Left hindlimb (tissue), 1 donor: ENCODE measurements at regions not wholly inside any gene's neighbourhood (a gene's known extent, or its start where the extent isn't known, plus 50 kb on each side); places are given as distances from the start of the nearest gene placed in this dataset.

ENCODE experiments used
- DNase-seq: peaks from one replicate; pipeline ENCODE4 v3.0.0-alpha.2; 2018

DNA sequence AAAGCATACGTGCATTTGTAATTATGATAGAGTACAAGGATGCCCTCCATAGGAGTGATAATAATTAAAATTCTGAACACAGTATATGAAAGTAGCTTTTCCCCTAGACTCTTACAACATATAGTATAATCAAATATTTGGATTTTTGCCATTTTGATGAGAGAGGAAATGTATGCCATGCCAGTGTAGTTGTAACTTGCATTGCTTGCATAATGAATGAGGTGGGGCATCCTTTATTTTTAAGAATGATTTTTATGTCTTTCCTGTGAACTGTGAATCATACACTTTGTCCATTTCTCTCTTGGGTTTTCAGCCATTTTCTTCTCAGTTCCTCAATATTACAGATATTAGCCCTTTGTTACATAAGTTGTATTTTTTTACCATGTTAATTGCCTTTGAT is 197.5 kb downstream of the SCG2 start:
- no peak for DNase-seq

GRCh38 chr2:223414646-223415045 is 187.5 kb downstream of the SCG2 start:
- DNase-seq: peak; percentile 45

- no peak for DNase-seq
These were observed 187.1 kb downstream of the SCG2 start for GRCh38 chr2:223415071-223415470.

- no peak for DNase-seq
These were observed 185.1 kb downstream of the SCG2 start for GRCh38 chr2:223416815-223417610.

- DNase-seq: no peak
These were observed 184.0 kb downstream of the SCG2 start for GRCh38 chr2:223418131-223418530.

DNA sequence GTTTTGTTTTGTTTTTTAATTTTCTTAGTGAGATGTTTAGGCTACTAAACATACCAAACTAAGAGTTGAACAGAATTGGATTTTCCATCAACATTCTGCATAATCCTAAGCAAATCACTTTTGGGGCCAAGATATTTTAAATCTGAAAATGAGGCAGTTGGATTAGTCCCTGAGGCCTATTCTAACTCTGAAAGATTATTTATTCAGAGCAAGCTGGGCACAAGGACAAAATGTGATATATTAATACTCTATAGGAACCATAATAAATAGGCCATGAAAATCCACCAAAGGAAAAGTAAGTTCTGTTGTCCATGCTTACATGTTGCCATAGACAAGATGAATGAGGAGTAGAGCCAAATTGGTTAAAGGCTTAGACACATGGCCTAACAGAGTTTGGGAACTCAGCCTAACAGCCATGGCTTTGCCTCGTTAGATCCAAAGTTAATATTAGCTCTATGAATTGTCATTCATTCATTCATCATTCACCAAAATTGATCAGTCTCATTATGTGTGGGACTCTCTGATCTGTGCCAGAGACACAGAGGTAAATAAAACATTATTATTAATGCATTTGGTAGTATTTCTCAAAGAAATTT is 183.5 kb downstream of the SCG2 start:
- no peak for DNase-seq

DNA sequence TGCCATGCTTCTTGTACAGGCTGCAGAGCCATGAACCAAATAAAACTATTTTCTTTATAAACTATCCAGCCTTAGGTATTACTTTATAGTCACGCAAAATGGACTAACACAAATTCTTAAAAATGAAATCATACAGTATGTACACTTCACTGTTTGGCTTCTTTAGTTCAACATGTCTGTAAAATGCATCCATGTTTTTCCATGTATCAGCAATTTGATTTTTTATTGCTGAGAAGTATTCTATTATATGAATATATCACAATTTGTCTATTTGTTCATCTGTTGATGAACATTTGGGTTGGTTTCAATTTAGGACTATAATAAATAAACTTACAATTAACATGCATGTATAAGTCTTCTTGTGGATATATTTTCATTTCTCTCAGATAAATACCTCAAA is 182.1 kb downstream of the SCG2 start:
- DNase-seq: no peak

DNA sequence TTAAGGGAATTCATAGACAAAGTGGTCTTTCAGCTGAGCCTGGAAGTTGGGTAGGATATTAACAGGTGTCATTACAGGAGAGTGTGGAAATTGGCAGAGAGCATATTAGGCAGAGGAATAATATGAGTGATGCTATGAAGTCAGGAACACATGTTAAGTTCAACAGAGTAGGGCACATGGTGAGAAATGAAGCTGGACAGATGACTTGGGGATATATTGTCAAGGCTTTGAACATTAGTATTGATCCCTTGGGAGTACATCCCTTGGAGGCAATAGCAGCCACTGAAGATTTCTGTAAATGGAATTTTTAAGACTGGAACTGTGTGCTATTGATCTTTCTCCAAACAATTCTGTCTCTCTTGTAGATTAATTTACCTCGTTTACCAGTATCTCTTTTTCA is 170.7 kb downstream of the SCG2 start:
- DNase-seq: no peak

GRCh38 chr2:223433461-223433860 is 168.7 kb downstream of the SCG2 start:
- no peak for DNase-seq

DNA sequence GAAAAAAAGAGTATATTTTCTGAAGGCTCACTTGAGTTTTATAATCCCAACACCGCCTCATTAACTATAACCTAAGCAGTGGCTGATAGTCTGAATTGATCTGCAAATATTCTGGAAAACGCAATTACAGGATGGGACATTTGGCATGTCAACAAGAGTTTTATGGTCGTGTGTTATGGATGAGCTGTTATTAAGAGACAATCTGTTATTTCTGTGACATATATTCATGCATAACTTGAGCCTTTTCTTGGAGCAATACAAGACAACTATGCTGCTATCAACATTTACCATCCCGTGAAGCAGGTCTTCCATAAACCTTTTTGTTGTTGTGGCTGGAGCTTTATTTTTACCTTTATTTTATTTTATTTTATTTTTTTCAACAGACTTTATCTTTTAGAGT is 164.4 kb downstream of the SCG2 start:
- no peak for DNase-seq

GRCh38 chr2:223439184-223439583 is 163.0 kb downstream of the SCG2 start:
- DNase-seq: no peak

- DNase-seq: no peak
These were observed 162.4 kb downstream of the SCG2 start for GRCh38 chr2:223439786-223440185.

DNA sequence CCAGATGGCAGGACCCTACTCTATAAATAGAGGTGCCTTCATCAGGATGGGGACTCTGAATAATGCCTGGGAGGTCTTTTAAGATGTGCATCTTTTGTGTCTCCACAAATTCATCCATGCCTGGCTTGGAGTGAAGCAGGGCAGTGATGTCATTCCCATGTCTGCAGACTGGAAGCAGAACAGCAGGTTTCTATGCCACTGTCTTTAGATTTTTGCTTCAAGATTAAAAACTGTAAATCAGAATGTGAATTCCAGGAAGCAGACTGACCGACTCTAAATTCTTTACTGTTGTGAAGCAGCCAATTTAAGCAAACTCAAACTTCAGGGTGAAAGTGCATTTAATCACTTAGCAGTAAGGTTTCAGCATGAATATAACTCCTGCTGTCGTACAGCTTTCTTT is 159.3 kb downstream of the SCG2 start:
- no peak for DNase-seq

GRCh38 chr2:223450246-223450645 is 151.9 kb downstream of the SCG2 start:
- DNase-seq: no peak

GRCh38 chr2:223457301-223457700 is 144.9 kb downstream of the SCG2 start:
- DNase-seq: no peak

DNA sequence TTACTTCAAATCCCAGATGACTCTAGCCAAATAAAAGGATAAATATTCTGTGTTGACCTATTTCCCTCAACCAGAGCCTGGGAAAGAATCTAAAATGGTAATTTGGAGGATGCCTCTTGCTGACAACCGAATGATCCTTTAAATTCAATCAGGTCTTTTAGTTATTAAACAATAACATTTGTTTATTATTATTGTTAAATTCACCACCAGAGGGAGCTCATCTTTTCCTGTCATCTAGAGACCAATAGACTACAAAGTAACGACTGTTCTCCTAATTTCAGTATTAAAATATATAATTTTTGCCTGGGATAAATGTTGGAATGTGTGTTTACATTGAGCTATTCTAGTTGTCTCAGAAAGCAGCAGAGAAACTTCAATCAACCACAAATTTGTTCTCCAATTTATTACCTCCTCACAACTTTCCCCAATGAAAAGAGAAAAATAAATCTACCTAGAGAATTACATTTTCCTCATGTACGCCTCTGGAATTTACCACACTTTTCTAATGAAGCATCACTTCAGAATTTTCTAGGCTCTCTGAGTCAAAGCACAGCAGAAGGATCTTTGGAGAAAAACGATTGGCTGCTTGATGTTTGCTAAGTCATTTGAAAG is 142.7 kb downstream of the SCG2 start:
- no peak for DNase-seq

- no peak for DNase-seq
These were observed 142.0 kb downstream of the SCG2 start for GRCh38 chr2:223460209-223460608.

GRCh38 chr2:223460774-223461211 is 141.4 kb downstream of the SCG2 start:
- DNase-seq: no peak

GRCh38 chr2:223464071-223464470 is 138.1 kb downstream of the SCG2 start:
- no peak for DNase-seq

GRCh38 chr2:223465793-223466192 is 136.4 kb downstream of the SCG2 start:
- DNase-seq: no peak

DNA sequence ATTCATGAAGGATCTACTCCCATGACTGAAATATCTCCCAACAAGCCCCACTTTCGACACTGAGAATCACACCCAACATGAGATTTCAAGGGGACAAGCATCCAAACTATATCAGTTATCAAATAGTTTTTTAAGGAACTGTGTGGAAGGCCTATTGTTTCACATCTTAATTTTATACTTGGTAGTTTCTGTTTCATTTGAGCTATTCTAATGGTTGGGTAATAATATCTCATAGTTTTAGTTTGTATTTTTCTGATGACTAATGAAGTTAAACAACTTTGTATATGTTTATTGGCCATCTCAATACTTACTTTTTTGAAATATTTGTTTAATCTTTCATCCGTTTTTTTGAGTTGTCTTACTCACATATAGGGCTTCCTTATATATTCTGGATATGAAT is 135.0 kb downstream of the SCG2 start:
- DNase-seq: no peak

- DNase-seq: no peak
These were observed 132.7 kb downstream of the SCG2 start for GRCh38 chr2:223469270-223470046.

- DNase-seq: no peak
These were observed 131.6 kb downstream of the SCG2 start for GRCh38 chr2:223470602-223471001.
